ENCODE measurements at regions not wholly inside any gene's neighbourhood (a gene's known extent, or its start where the extent isn't known, plus 50 kb on each side); places are given as distances from the start of the nearest gene placed in this dataset.

- no peak for DNase-seq (ENCODE audit: low read depth, low spot score)
Observed at GRCh38 chr1:96357141-96357765, 364.3 kb upstream of the PTBP2 start.

GRCh38 chr1:96358057-96358456 is 363.5 kb upstream of the PTBP2 start:
- DNase-seq (ENCODE audit: low read depth, low spot score) = no peak

GRCh38 chr1:96360036-96360795 is 361.4 kb upstream of the PTBP2 start:
- no peak for DNase-seq (ENCODE audit: low read depth, low spot score)

- DNase-seq (ENCODE audit: low read depth, low spot score) = no peak
Observed at GRCh38 chr1:96361271-96361856, 360.2 kb upstream of the PTBP2 start.

GRCh38 chr1:96361961-96362360 is 359.6 kb upstream of the PTBP2 start:
- no peak for DNase-seq (ENCODE audit: low read depth, low spot score)

- no peak for DNase-seq (ENCODE audit: low read depth, low spot score)
Observed at GRCh38 chr1:96362623-96363022, 359.0 kb upstream of the PTBP2 start.

- DNase-seq (ENCODE audit: low read depth, low spot score) = no peak
Observed at GRCh38 chr1:96363826-96364225, 357.8 kb upstream of the PTBP2 start.

GRCh38 chr1:96364576-96364975 is 357.0 kb upstream of the PTBP2 start:
- DNase-seq (ENCODE audit: low read depth, low spot score) = no peak

- DNase-seq (ENCODE audit: low read depth, low spot score) = no peak
Observed at GRCh38 chr1:96365076-96365475, 356.5 kb upstream of the PTBP2 start.

GRCh38 chr1:96365596-96366390 is 355.8 kb upstream of the PTBP2 start:
- no peak for DNase-seq (ENCODE audit: low read depth, low spot score)

- no peak for DNase-seq (ENCODE audit: low read depth, low spot score)
Observed at GRCh38 chr1:96366516-96366915, 355.1 kb upstream of the PTBP2 start.

- no peak for DNase-seq (ENCODE audit: low read depth, low spot score)
Observed at GRCh38 chr1:96367791-96368190, 353.8 kb upstream of the PTBP2 start.

GRCh38 chr1:96370757-96371156 is 350.8 kb upstream of the PTBP2 start:
- no peak for DNase-seq (ENCODE audit: low read depth, low spot score)

GRCh38 chr1:96372881-96373280 is 348.7 kb upstream of the PTBP2 start:
- DNase-seq (ENCODE audit: low read depth, low spot score) = no peak

- DNase-seq (ENCODE audit: low read depth, low spot score) = no peak
Observed at GRCh38 chr1:96374076-96374762, 347.4 kb upstream of the PTBP2 start.

- no peak for DNase-seq (ENCODE audit: low read depth, low spot score)
Observed at GRCh38 chr1:96376846-96377245, 344.7 kb upstream of the PTBP2 start.

GRCh38 chr1:96384611-96385010 is 337.0 kb upstream of the PTBP2 start:
- DNase-seq (ENCODE audit: low read depth, low spot score) = no peak

GRCh38 chr1:96387785-96388184 is 333.8 kb upstream of the PTBP2 start:
- no peak for DNase-seq (ENCODE audit: low read depth, low spot score)

GRCh38 chr1:96388421-96389310 is 332.9 kb upstream of the PTBP2 start:
- no peak for DNase-seq (ENCODE audit: low read depth, low spot score)

- no peak for DNase-seq (ENCODE audit: low read depth, low spot score)
Observed at GRCh38 chr1:96400089-96400488, 321.5 kb upstream of the PTBP2 start.

- DNase-seq (ENCODE audit: low read depth, low spot score) = no peak
Observed at GRCh38 chr1:96409087-96409486, 312.5 kb upstream of the PTBP2 start.
